Right lobe of liver (tissue), 4 donors: ENCODE measurements at regions not wholly inside any gene's neighbourhood (a gene's known extent, or its start where the extent isn't known, plus 50 kb on each side); places are given as distances from the start of the nearest gene placed in this dataset.

Source experiments
- POLR2A ChIP-seq: fragments of 450-650 bp; IDR thresholded peaks from one replicate; pipeline ENCODE4 v1.6.1; 2017; ENCODE audit warnings: antibody characterized with exemption, mild to moderate bottlenecking
- TF ChIP-seq, protein P1 (sequence below), 4 donors: fragments of 200-600 bp in 3 of 4; fragments of 450-650 bp in 1 of 4; IDR thresholded peaks; one replicate each; pipeline versions ENCODE4 v1.5.1 to v1.8.0; 2016 to 2022; ENCODE audit warnings: antibody characterized with exemption in 4 of 4, mild to moderate bottlenecking in 2 of 4
- donor health status: DM: no; HTN: no; CAD: no.
- donor health status: DM: no; HTN: no; CAD: no.
- donor health status: DM: no; HTN: yes; CAD: no.

DNA sequence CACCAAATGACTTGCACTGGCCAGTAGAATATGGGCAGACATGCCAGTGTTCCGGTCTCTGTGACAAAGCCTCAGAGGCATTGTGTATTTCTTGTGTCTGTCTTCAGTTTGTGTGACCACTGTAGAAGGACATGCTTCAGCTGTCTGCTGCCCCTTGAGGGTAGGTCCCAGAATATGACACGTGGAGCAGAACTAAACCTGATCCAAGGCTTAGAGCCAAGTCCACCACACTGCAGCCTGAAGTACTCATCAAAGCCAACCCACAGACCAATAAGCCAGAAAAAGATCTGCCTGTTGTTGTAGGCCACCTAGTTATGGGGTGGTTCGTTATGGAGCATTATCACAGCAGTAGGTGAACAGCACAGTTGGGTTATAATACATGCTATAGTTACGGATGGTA lies 468.9 kb downstream of the PSAT1 start:
- TF ChIP-seq, protein P1, sequence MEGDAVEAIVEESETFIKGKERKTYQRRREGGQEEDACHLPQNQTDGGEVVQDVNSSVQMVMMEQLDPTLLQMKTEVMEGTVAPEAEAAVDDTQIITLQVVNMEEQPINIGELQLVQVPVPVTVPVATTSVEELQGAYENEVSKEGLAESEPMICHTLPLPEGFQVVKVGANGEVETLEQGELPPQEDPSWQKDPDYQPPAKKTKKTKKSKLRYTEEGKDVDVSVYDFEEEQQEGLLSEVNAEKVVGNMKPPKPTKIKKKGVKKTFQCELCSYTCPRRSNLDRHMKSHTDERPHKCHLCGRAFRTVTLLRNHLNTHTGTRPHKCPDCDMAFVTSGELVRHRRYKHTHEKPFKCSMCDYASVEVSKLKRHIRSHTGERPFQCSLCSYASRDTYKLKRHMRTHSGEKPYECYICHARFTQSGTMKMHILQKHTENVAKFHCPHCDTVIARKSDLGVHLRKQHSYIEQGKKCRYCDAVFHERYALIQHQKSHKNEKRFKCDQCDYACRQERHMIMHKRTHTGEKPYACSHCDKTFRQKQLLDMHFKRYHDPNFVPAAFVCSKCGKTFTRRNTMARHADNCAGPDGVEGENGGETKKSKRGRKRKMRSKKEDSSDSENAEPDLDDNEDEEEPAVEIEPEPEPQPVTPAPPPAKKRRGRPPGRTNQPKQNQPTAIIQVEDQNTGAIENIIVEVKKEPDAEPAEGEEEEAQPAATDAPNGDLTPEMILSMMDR (IDR thresholded peaks at IDR 0.05) = no peak
- no peak for TF ChIP-seq POLR2A
